ENCODE measurements at regions not wholly inside any gene's neighbourhood (a gene's known extent, or its start where the extent isn't known, plus 50 kb on each side); places are given as distances from the start of the nearest gene placed in this dataset.
"Not testable (repeated sequence)": the region's sequence is repeated elsewhere in the genome, so short reads cannot be mapped to it uniquely, and the experiment has no call there.

GRCh38 chr6:167709196-167709595 is 117.5 kb upstream of the AFDN start:
- H3K9ac ChIP-seq (ENCODE audit: control insufficient read depth, extremely low read depth, insufficient read depth, low read length): no peak overlapping the region
- no peaks in the 10 kb centered on the region for H3K9me1 ChIP-seq (ENCODE audit: control insufficient read depth, extremely low read depth, insufficient read depth, low read length)
- no peaks in the 10 kb centered on the region for H3K36me3 ChIP-seq (ENCODE audit: control insufficient read depth in 2 of 2, extremely low read depth in 1 of 2, insufficient read depth in 2 of 2, low read length in 2 of 2)
- TF ChIP-seq CTCF (optimal IDR thresholded peaks at IDR 0.05 in 1 of 3, IDR thresholded peaks at IDR 0.05 in 1 of 3, conservative IDR thresholded peaks at IDR 0.05 in 1 of 3; ENCODE audit: extremely low read depth in 1 of 3, insufficient read depth in 2 of 3, low read length in 3 of 3) (no peak), EZH2 (IDR thresholded peaks at IDR 0.05; ENCODE audit: low read length) (no peak)
- no peak overlapping the region for H2AFZ ChIP-seq (ENCODE audit: control insufficient read depth, low read length)
- dilution Hi-C loops (cut with MboI; ENCODE audit: extremely low pct_ligation_motif_present, low sequenced_read_pairs): no loop called here
- no peak overlapping the region for H3K4me3 ChIP-seq (ENCODE audit: control insufficient read depth in 2 of 3, extremely low read depth in 1 of 3, insufficient read depth in 2 of 3, low read depth in 1 of 3, low read length in 3 of 3)
- H3K27me3 ChIP-seq (ENCODE audit: control insufficient read depth, extremely low read depth, insufficient read depth, low read length): no peaks in the 10 kb centered on the region
- no peak for FAIRE-seq
- DNase-seq (ENCODE audit: low read depth, low spot score): no peak
- H3K79me2 ChIP-seq (ENCODE audit: control insufficient read depth, insufficient read depth, low read length): no peaks in the 10 kb centered on the region
- no peaks in the 10 kb centered on the region for H4K20me1 ChIP-seq (ENCODE audit: control insufficient read depth, extremely low read depth, insufficient read depth, low read length)
- no peak overlapping the region for H3K27ac ChIP-seq (ENCODE audit: control insufficient read depth, insufficient read depth, low read length)
- H3K4me2 ChIP-seq (ENCODE audit: control insufficient read depth, extremely low read depth, insufficient read depth, low read depth, low read length): no peak overlapping the region
- H3K9me3 ChIP-seq (ENCODE audit: control insufficient read depth, low read depth, low read length): no peaks in the 10 kb centered on the region
- no peaks in the 10 kb centered on the region for H3K4me1 ChIP-seq (ENCODE audit: control insufficient read depth, extremely low read depth, insufficient read depth, low read length)

- FAIRE-seq; H3K9me1 ChIP-seq (ENCODE audit: control insufficient read depth, extremely low read depth, insufficient read depth, low read length); H3K9me3 ChIP-seq (ENCODE audit: control insufficient read depth, low read depth, low read length); dilution Hi-C loops (cut with MboI; ENCODE audit: extremely low pct_ligation_motif_present, low sequenced_read_pairs); H3K4me1 ChIP-seq (ENCODE audit: control insufficient read depth, extremely low read depth, insufficient read depth, low read length); H4K20me1 ChIP-seq (ENCODE audit: control insufficient read depth, extremely low read depth, insufficient read depth, low read length); H3K9ac ChIP-seq (ENCODE audit: control insufficient read depth, extremely low read depth, insufficient read depth, low read length); H3K4me3 ChIP-seq (ENCODE audit: control insufficient read depth in 2 of 3, extremely low read depth in 1 of 3, insufficient read depth in 2 of 3, low read depth in 1 of 3, low read length in 3 of 3); H3K36me3 ChIP-seq (ENCODE audit: control insufficient read depth in 2 of 2, extremely low read depth in 1 of 2, insufficient read depth in 2 of 2, low read length in 2 of 2); H3K79me2 ChIP-seq (ENCODE audit: control insufficient read depth, insufficient read depth, low read length); H3K27ac ChIP-seq (ENCODE audit: control insufficient read depth, insufficient read depth, low read length); DNase-seq (ENCODE audit: low read depth, low spot score); H3K4me2 ChIP-seq (ENCODE audit: control insufficient read depth, extremely low read depth, insufficient read depth, low read depth, low read length); H3K27me3 ChIP-seq (ENCODE audit: control insufficient read depth, extremely low read depth, insufficient read depth, low read length); H2AFZ ChIP-seq (ENCODE audit: control insufficient read depth, low read length): not testable (repeated sequence)
Observed at GRCh38 chr6:167709776-167710336, 116.9 kb upstream of the AFDN start.

- Histone ChIP-seq H3K9me3 (ENCODE audit: control insufficient read depth, low read depth, low read length) (no peaks in the 10 kb centered on the region), H3K79me2 (ENCODE audit: control insufficient read depth, insufficient read depth, low read length) (no peaks in the 10 kb centered on the region), H3K4me2 (ENCODE audit: control insufficient read depth, extremely low read depth, insufficient read depth, low read depth, low read length) (no peak overlapping the region), H3K9ac (ENCODE audit: control insufficient read depth, extremely low read depth, insufficient read depth, low read length) (no peak overlapping the region), H3K4me1 (ENCODE audit: control insufficient read depth, extremely low read depth, insufficient read depth, low read length) (no peaks in the 10 kb centered on the region), H3K27me3 (ENCODE audit: control insufficient read depth, extremely low read depth, insufficient read depth, low read length) (no peaks in the 10 kb centered on the region), H2AFZ (ENCODE audit: control insufficient read depth, low read length) (no peak overlapping the region), H3K4me3 (ENCODE audit: control insufficient read depth in 2 of 3, extremely low read depth in 1 of 3, insufficient read depth in 2 of 3, low read depth in 1 of 3, low read length in 3 of 3) (no peak overlapping the region), H3K36me3 (ENCODE audit: control insufficient read depth in 2 of 2, extremely low read depth in 1 of 2, insufficient read depth in 2 of 2, low read length in 2 of 2) (no peaks in the 10 kb centered on the region), H3K9me1 (ENCODE audit: control insufficient read depth, extremely low read depth, insufficient read depth, low read length) (no peaks in the 10 kb centered on the region), H3K27ac (ENCODE audit: control insufficient read depth, insufficient read depth, low read length) (no peak overlapping the region), H4K20me1 (ENCODE audit: control insufficient read depth, extremely low read depth, insufficient read depth, low read length) (no peaks in the 10 kb centered on the region)
- FAIRE-seq: no peak
- TF ChIP-seq CTCF (optimal IDR thresholded peaks at IDR 0.05 in 1 of 3, IDR thresholded peaks at IDR 0.05 in 1 of 3, conservative IDR thresholded peaks at IDR 0.05 in 1 of 3; ENCODE audit: extremely low read depth in 1 of 3, insufficient read depth in 2 of 3, low read length in 3 of 3): no peak
- no peak for TF ChIP-seq EZH2 (IDR thresholded peaks at IDR 0.05; ENCODE audit: low read length)
- dilution Hi-C loops (cut with MboI; ENCODE audit: extremely low pct_ligation_motif_present, low sequenced_read_pairs): no loop called here
- DNase-seq (ENCODE audit: low read depth, low spot score): no peak
Observed at GRCh38 chr6:167710363-167710920, 116.3 kb upstream of the AFDN start.

Data from keratinocyte (primary cell).